DMS79 treated with DMSO at 0.1 percent for 48 hours (cell line): ENCODE measurements at regions not wholly inside any gene's neighbourhood (a gene's known extent, or its start where the extent isn't known, plus 50 kb on each side); places are given as distances from the start of the nearest gene placed in this dataset.
A peak's percentile ranks its signal among the peaks of the same experiment; 100 is the strongest.

Experiments used
- DNase-seq: peaks from one replicate; lab custom pipeline; 2025; lab: John Stamatoyannopoulos, UW

GRCh38 chr5:2131826-2132496 is 249.2 kb upstream of the IRX4 start:
- DNase-seq: no peak

DNA sequence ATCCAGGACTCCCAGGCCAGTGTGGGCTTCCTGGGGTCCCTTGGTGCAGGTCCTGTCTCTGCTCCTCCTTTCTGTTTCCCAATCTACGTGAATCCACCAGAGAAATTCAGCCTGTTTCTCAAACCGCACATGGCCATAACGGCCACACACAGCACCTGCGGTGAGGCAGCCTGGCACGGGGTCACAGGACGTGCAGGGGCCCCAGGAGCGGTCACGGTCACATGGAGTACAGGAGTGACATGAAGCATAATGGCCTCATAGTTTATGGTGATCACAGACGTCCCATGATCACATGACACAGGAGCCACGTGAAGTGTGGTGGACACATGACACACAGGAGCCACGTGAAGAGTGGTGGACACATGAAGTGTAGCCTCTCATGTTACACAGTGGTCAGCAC is 248.5 kb upstream of the IRX4 start:
- DNase-seq: no peak

GRCh38 chr5:2130361-2130760 is 247.6 kb upstream of the IRX4 start:
- no peak for DNase-seq

DNA sequence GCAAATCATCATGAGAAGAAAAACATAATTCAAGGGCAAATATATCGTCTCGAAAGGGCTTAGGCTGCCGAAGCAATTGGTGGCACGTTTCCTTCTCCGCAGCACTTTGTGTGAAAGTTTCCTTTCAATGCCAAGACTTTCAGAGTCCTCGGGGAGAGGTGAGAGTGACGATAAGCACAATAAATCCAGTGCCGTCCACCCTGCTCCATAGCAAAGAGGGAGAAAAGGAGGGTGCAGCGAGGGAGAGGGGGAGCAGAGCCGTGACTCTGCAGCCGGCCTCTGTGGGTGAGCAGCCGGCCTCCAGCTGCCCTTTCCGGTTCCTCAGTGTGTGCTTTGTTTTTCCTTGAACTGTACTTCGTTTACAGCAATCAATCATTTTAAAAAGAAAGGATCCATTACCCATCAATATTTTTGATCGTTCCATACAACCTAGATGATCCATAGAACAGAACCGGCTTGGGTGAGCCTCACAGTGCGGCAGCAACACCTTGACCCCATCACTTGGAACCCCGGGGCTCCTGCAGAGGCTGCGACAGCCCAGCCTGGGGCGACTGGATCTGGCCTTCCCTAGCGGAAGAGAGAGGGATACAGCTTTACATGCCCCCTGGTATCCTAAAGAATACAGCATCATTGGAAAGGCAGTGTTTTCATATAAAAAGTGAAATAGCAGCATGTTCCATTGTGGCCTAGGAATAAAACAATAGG is 247.0 kb upstream of the IRX4 start:
- DNase-seq: no peak

DNA sequence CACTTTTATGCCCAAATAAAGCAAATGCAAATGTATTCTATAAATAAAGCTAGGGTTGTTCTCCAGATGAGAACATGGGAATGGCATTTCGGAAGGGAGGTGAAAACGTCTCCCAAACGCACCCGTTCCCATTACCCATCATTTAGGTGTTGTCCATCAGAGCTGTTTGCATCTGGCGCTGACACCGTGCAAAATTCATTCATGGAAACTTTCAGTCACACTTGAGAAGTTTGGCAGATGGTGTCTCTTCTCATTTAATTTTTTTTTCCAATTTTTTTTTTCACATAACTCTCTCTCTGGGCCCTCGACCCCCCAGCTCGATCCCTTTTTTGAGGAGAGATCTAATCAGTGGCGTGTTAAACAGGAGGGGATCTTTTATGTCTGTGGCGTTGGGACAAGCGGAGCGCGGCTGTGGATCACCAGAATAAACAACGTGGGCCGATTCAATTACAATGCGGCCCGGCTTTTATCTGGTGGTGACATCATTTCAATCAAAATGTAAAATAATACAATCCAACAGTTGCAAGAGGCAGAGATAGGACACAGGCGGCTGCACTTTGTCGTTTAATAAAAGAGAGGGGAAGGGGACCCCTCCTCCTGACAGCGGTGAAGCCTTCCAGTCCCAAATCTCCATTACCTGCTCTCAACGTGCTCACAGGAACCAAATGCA is 246.1 kb upstream of the IRX4 start:
- DNase-seq: no peak

DNA sequence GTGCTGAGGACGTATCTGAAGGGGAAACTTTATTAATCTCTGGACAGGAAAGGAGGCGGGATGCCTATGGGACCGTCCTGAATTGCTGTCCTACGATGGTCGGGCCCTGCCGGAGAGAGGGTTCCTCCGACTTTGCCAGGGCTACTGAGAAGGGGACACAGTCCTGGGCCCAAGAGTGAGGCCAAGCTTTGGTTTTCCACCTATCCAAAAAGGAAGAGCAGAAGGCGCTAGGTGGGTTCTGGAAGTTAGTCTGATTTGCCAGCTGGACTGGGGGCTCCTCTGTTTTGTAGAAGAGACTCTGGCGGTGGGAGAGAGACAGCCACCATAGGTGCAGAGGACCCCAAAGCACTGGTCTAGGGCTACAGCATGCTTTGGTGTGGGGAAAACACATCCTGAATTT is 243.8 kb upstream of the IRX4 start:
- DNase-seq: no peak

- DNase-seq: no peak
Measured at GRCh38 chr5:2125901-2126265, 243.2 kb upstream of the IRX4 start.

DNA sequence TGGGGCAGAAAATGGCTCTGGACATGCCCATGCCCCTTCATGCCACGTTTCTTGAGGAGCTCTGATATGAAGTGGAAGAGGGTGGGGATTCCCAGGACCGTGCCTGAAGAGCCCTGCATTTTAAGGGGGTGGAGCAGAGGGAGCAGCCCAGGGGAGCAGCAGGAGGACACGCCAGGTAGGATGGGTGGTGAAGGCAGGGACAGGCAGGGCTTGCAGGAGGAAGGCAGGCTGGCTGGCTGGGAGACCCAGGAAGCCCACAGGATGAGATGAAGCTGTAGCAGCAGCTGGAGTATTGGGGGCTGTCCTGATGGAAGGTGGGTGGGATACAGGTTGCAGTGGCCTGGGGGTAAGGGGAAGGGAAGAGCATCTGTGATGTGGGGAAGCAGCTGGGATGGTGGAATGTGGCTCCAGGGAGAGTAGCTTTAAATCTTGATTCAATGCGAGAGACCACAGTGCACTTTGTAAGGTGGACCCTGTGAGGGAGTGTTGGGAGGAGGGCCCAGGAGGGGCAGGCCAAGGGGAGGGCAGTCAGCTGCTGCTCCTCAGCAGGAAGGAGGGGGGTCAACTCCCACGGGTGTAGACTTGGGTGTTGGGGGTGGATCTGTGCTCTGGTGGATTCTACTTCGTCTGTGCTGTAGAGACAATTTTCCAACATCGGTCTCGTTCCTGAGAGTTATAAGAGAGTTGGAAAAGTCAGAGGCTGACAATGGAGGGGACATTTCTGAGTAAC is 242.6 kb upstream of the IRX4 start:
- DNase-seq: no peak

DNA sequence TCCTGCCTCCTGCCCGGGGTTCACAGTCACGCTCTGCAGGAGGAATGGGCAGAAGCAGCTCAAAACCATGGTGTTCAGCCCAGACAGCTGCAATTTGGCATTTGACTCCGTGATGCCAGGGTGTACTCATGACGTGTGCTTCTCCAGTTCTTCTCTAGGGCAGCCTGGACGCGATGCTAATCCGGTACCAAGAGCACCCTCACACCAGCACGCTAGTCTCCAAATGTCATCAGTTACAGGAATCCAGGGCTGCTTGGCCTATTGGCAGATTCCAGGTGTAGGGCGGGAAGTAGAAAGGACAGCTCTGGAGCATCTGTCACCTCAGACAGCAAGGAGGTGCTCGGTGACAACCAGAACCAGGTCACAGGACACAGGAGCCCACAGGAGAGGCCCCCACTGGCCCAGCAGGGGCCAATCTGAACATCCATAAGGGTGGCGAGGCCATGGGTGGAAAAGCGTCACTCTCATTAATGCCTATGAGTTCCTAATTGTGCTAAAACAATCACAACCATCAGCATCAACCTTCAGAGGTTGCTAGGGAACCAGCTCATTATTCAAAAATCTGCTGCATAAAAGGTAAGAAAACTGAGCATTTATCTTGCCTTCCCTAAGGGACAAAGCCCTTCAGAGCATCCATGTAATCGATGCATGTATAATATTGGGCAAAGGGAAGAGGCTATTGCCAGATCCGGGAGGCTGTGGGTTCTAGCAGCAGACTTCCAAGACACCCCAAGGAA is 241.9 kb upstream of the IRX4 start:
- no peak for DNase-seq

- no peak for DNase-seq
Measured at GRCh38 chr5:2123874-2124273, 241.1 kb upstream of the IRX4 start.

GRCh38 chr5:2120361-2120760 is 237.6 kb upstream of the IRX4 start:
- DNase-seq: no peak

DNA sequence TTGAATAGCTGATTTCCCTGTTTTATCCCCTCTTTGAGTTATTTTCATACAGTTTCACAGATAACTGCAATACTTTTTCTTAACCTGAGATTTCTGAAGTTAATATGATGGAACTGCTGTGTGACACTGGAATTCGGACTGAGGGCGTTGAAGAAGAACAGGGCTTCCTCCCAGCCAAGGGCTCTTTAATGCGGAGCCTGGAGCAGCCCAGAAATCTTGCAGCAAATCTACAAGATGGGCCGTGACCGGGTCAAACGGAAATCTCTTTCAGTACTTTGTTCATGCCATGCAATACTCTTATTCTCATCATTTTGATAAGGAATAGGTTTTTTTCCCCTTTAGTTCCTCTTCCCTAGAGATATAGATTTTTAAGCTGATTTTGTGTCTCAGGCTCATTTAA is 236.8 kb upstream of the IRX4 start:
- DNase-seq: no peak

GRCh38 chr5:2113348-2114131 is 230.8 kb upstream of the IRX4 start:
- no peak for DNase-seq

- DNase-seq: peak; percentile 12
Measured at GRCh38 chr5:2112173-2113025, 229.7 kb upstream of the IRX4 start.

DNA sequence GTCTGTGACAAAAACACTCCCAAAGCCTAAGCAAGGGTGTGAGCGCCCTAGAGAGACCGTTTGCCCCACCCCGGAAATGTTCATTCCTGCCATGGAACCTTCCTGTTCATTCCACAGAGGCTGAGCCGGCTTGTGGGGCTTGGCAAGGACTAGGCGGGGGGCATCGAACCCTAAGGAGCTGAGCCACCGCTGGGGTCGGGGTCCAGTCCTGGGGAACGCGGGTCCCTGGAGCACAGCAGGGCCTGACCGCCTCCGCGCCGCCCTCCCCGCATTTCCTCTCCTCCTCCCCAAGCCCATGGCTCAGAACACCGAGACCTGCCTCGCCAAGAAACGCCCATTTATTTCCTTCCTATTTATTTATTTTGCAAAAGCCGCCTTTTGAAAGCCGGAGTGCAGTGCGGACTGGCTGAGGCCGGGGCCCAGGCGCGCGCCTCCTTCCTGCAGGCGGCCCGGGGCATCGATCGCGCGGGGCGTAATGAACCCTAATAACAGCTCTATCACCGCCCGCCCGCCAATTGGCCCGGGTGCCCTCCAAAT is 228.9 kb upstream of the IRX4 start:
- no peak for DNase-seq

- no peak for DNase-seq
Measured at GRCh38 chr5:2110934-2111462, 228.3 kb upstream of the IRX4 start.

GRCh38 chr5:2110137-2110933 is 227.6 kb upstream of the IRX4 start:
- DNase-seq: no peak

DNA sequence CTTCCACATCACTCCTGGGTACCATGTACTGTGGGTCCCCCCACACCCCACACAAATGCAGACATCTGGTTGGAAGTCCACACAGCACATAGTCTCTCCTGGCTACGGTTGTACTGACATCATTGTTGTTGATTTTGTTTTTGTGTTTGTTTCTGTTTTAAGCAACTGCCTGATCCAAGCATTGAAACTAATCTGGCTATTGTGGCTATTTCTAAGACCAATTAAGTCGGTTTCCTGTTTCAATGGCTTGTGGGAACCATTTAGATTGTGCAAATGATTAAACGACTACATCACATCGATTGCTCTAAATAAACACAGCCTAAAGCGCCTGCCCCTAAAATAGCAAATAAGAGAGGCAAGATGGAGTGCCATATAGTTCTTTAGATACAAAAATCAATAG is 226.8 kb upstream of the IRX4 start:
- no peak for DNase-seq

DNA sequence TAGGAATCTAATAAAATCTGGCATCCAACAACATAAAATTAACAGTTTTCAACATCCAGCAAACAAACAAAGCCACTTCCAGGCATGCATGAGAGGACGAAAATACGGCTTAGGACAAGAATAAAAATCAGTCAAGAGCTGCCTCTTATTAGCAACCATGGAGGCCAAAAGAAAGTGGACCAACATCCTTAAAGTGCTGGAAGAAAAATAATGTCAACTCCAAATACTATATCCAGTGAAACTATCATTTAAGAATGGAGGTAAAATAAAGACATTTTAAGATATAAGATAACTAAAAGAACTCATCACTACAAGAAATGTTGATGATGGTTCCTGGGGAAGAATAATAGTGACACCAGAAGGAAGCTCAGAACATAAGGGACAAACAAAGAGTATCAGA is 224.0 kb upstream of the IRX4 start:
- no peak for DNase-seq
